GM21367 (cell line): ENCODE measurements at regions not wholly inside any gene's neighbourhood (a gene's known extent, or its start where the extent isn't known, plus 50 kb on each side); places are given as distances from the start of the nearest gene placed in this dataset.

Source experiments
- ATAC-seq: cut with Tn5 transposase; IDR thresholded peaks from one replicate; pipeline ENCODE4 v1.9.1; 2021; ENCODE audit not compliant: unreplicated experiment

DNA sequence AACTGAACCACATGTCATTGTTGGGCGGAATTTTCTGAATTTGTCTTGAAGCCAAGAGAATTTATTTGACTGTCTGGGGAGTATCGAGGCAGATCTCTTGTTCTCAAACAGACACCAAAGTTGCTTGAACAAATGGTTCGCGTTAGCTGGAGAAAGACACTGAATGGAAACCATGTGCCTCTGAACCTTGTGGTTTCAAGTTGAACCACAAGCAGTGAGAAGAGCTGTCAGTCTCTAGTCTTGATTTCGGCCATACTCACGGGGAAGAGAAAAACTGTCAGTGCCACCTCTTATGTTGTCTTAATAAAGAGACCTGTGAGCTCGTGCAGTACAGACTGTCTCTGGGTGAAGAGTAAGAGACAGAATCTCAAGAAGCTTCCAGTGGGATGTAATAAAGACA lies 886.5 kb upstream of the SOX9 start:
- no peak for ATAC-seq

DNA sequence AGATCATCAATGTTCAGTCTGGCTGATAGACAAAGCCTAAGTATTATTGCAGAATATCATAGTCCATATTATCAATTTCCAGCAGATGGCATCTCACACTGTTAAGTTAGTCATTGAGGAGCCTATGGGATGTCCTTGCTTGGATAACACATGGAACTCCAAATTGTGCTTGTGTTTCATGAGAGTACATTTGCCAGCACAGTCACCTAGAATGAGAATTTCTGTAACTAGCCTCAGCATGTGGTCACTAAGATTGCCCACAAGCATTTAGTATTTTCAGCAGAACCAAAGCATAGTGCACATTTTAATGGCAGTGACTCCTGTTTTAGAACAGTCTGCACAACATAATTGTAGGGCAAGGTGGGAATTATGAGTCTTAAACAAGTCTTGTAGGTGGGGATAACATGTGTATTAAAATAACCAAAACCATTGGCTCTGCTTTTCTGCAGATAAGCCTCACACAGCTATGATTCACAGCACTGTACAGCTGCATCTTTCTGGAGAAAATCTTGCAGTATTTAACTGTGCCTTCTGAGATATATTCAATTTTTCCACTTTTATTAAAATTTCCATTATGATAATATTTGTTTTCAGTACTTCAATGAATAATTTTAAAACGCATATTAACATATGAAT lies 882.8 kb upstream of the SOX9 start:
- ATAC-seq, result no peak

DNA sequence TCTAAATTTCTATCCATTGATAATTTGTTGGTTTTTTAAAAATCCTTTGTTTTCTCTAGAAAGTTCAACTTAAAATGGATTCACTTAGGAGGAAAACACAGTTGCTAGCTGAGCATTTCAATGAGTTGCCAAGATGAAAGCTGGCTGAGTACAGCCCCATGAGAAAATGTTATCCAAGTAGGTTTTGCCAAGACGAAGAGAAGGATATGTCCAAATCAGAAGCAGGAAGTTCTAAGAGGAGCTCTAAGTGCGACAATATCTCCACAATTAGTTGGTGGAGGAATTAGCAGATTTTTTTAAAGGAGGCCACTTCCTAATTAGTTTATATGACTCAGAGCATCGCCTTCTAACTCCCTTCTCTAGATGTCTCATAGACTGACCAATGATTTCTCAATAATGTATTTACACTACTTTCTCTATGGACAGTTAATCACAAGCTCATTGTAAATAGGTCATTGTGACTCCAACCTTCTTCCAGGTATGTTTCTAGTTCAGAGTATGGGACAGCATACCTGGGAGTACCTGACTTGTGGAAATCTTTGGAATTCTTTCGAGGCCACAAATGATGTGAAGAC lies 873.3 kb upstream of the SOX9 start:
- no peak for ATAC-seq

DNA sequence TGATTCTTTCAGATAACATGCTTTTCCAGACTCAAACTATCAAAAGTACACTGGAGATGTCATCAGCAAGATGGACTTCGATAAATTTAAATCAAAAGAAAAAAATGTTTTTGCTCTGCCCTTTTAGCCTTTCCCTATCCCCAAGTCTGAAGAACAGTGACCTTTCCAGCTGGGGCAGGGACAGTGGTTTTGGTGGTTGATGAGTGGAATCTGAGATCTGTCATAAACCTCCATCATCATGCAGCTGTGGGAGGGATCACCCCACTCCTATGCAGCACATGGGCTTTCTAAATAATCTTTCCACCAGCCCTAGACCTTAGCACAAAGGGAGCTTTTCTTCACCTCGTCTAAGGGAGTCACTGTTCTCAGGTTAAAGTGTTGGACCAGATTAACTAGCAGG lies 869.5 kb upstream of the SOX9 start:
- no peak for ATAC-seq

DNA sequence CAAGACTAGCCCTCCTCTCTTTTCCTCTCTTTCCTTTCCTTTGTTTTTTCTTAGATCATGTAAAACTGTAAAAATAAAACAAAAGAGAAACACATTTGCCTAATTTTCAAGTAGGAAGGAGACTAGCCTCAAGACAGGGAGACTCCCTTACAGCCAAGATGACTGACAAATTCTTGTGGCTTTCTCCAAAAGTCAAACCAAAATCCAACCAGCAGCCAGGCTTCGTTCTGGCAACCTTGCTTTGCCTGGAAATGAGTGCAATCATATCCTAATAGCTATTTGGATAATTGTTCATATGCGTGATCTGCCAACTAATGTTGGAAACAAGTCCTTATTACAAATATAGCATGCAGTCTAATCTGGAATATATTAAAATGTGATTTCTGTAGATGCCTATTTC lies 868.9 kb upstream of the SOX9 start:
- no peak for ATAC-seq

DNA sequence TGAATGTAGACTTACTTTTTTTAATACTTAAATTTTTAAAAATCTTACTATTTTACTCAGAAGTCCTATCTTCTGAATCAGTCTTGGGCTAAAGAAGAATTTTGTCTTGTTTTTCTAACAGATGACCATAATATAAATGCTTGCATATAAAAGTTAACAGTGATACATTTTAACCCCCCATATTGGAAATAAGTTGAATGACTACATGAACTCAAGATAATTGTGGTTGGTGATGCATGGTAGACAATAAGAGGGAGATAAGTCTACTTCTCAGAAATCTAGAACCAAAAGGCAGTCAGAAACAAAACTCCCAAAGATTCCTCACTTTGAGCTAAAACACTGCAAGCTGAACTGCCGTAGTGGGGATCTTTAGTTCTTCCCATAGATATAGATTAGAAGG lies 868.4 kb upstream of the SOX9 start:
- no peak for ATAC-seq

DNA sequence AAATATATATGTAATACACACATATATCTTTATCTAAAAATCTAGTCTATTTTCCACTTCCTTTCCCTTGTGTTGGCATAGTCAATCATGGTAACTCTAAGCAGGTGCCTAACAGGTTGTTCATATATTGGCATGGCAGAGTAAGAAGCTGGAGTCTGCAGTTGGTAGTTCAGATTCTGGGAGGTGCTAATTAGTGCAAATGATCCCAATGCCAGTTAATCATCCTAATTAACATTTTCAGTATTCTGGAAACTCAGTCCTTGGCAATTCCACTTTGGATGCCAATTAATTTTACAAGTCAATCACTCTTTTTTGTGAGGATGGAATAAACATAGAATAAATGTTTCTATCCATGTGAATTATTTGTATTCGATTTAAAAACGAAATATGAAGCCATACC lies 863.7 kb upstream of the SOX9 start:
- ATAC-seq, result no peak

DNA sequence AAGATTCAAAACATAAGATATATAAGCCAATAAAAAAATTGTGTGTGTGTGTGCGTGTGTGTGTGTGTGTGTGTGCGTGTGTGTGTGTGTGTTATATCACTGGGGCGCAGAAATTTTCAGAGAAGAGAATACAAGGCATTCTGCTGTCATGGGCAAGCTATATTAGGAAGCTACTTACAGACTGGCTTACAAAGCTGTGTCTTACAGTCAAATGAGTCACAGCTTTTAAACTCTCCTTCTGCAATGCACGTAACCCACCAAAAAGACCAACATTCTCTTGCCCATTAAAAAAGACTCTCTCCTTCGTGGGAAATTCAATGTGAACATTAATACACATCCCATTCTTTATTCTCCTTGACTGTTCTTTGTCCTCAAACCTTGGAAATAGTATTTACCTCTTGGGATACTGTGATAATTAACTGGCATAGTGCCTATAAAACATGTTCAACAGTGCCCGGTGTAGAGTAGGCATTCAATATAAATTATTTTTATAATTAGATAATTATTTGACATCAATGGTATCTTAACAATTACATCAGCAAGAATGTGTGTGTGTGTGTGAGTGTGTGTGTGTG lies 860.4 kb upstream of the SOX9 start:
- ATAC-seq, result no peak

DNA sequence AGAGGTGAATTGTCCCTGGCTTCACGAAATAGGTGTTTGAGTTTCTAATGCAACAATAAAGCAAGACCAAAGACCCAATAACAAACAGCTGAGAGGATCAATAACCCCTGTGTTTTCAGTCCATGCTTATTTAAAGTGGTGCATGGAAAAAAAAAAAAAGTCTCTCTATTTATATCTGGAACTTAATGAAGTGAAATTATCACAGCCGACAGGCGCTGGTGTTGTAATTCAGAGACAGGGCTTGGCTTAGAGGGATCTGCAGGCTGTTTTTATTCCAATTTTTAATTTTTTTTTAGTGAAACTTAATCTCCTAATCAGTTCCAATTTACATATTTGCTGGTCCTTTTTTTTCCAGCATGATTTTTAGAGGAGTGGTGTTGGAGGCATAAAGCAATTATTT lies 858.2 kb upstream of the SOX9 start:
- no peak for ATAC-seq

DNA sequence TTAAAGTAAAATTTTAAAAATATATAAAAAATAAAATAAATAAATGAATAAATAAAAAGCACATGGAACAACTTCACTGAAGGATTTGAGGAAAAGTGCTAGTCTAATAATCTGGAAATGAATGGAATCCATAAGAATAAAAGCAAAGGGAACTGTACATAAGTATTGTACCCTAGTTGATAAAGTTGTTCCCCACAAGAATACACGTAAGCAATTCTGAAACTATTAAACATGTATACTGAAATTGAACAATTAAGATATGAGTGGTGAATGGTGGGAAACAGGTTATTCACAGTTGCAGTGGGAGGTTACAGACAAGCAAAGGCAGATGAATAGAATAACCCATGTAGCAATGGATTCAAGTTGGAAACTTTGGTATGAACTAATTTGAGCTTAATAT lies 853.2 kb upstream of the SOX9 start:
- ATAC-seq, result no peak

DNA sequence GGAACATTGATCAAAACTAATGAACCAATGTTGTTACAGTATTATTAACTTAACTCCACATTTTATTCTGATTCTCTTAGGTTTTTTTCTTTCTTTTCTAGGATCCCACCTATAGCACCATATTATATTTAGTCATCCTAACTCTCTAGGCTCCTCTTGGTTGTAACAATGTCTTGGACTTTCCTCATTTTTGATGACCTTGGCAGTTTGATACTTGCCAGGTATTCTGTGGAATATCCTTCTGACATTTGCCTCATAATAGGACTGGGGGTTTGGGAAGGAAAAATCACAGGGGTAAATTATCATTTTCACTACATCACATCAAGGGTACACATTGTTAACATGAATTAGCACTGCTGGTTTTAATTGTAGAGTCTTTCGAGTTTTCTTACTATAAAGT lies 851.6 kb upstream of the SOX9 start:
- ATAC-seq, result no peak

DNA sequence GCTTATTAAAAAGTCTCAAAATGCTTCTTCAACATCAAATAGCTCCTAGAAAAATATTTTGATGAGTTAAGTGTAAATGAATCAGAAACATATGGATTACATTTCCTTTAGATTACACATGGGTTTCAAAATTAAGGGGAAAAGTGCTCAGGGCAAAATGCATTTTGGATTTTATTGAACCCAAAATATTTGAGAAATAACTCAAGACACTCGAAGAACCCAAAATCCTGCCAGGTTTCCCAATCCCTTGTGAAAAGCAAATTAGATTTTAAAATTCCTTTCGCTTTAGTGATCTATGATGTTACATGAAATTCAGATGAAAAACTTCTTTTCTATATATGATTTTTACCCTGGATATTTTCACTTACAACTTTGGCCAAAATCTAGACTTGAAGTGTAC lies 847.4 kb upstream of the SOX9 start:
- no peak for ATAC-seq

DNA sequence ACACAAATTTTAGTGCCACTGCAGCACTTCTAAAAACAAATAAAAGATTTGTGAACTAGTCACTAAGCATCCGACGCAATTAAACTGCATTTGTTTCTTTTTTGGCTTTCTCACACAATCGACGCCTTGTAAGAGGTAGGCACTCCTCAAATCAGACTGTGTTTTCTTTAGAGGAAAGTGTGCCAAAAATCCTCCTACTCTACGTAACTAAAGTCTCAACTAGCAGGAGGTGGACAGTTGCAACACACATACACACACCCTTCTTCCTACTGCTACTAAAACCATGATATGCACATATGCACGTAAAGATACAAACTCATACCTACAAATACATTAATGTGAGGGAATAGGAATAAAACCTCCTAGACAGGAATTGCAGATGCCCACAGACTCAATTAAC lies 844.7 kb upstream of the SOX9 start:
- ATAC-seq, result no peak

DNA sequence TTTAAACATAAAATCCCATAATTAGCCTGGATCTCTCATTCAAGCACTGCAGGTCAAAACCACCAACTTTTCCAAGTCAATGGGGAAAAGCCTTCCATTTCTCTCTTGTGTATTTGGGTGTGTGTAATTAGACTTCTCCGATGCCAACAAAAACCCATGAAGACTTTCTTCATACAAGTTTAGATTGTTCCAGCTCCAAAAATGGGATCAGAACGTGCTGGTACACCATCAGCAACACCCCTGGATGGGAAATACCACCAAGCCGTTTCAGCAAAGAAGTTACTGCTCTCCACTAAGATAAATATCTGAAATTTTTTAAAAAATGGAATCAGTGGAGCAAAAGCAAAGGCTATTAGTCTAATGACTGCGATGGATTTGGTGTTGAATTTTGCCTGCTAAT lies 837.3 kb upstream of the SOX9 start:
- ATAC-seq, result no peak

DNA sequence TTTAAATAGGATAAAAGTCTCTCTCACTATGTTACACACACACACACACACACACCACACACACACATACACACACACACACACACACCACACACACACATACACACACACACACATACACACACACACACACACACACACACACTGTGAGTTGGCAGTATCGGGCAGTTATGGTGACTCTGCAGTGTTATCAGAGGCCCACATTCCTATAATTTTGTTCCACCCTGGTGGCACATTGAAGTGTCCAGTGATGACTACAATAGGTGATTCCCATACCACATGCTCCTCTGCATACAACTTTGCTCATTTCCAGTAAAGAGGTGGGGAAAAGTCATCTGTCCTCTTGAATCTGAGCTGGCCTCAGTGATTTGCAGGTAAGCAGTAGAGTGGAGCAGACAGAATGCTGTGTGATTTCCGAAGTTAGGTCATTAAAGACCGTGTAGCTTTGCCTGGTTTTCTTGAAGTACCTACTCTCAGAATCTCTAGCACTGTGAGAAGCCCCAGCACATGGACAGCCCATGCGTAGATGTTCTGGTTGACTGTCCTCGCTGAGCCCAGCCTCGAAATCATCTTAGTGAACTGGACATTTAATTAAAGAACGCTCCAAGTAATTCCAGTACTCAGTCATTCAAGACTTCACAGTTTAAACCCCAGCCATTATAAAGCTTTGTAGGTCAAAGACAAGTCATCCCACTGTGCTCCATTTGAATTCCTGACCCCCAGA lies 836.6 kb upstream of the SOX9 start:
- ATAC-seq, result no peak

DNA sequence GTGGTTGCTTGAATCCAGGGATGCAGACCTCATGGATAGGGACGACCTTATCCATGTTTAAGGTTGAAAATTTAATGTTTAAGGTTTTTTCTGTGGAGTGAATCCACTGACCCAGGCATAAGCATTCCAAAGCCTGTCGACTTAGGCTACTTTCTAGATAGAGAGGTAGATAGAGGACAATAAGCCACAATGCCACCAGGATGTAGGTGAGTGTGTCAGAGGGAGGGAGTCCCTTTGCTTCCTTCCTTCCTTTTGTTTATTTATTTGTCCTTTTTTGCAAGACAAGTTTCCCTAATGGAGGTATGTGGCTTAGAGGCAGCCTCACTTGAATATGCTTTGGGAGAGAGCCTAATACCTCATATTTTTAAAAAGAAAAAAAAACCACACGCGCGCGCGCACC lies 834.2 kb upstream of the SOX9 start:
- no peak for ATAC-seq

DNA sequence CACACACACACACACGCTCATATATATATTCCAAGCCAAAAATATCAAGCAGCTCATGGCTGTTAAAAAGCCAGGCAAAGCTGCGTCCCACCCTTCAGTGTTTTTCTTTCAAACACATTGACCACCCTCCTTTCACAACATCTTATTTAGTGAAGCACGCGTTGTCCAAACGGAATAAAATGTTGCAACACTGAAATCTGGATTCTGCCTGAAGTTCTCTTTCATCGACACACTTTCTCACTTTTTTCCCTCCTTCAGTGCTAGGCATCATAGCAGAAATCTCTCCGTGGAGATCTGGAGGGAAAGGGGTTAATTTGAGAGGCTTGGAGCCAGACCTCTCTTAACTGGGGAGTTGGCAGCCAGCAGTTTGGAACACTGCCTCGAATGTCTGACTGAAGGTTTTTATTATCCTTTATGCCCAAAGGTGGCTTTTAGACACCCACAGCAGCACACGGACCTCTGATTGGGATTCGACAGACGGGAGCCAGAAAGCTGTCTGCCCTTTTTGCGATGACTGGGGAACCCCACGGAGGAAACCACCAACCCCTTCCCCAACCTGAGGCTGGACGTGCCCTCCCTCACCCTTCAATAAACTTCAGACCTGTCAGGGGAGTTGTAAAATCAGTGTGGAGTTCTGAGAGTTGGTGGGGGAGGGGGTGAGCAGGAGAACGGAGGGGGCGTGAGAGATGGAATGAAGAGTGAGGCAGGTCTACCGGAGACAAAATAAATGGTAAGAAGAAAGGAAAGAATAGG lies 833.6 kb upstream of the SOX9 start:
- no peak for ATAC-seq

DNA sequence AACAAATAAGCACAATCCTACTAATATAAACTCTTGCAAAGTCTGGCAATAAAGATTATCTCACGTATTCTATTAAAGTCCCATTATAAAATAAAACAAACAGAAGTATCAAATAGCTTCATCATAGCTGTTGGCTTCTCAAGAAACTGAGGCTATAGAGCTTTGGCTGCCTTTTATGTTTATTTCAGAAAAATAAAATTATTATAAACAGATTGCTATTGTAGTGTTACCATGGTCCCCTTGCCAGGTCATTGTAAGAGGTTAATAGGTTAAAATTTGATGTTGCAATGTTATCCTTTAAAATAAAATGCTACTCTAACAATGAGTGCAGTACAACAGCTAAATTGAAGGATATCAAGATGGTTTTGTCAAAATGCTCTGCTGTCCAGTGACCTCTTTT lies 828.8 kb upstream of the SOX9 start:
- ATAC-seq, result no peak

DNA sequence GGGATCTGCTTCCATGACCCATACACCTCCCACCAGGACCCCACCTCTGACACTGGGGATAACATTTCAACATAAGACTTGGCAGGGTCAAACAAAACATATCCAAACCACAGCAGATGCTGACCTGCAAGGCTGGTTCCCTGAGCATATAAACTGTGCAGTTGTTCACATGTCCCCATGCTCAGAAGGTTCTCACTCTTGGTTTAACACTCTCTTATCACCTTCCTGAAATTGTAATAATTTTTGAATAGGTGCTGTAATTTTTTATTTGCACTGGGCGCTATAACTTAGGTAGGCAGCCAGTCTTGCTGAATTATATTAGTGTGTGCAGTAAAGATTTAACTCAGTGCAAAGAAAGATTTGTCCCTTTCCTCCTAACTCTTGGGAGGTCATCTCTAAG lies 824.8 kb upstream of the SOX9 start:
- ATAC-seq, result no peak

DNA sequence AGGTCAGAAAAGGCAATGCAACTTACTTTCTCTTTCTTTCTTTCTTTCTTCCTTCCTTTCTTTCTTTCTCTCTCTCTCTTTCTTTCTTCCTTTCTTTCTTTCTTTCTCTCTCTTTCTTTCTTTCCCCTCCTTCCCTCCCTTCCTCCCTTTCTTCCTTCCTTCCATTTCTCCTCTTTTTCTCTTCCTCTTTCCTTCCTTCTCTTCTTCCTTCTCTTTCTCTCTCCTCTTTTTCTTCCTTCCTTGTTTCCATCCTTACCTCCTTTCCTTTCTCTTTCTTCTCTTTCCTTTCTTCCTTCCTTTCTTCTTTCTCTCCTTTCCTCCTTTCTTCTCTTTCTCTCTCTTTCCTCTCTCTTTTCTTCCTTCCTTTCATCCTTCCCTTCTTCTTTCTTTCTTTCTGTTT lies 819.8 kb upstream of the SOX9 start:
- no peak for ATAC-seq

DNA sequence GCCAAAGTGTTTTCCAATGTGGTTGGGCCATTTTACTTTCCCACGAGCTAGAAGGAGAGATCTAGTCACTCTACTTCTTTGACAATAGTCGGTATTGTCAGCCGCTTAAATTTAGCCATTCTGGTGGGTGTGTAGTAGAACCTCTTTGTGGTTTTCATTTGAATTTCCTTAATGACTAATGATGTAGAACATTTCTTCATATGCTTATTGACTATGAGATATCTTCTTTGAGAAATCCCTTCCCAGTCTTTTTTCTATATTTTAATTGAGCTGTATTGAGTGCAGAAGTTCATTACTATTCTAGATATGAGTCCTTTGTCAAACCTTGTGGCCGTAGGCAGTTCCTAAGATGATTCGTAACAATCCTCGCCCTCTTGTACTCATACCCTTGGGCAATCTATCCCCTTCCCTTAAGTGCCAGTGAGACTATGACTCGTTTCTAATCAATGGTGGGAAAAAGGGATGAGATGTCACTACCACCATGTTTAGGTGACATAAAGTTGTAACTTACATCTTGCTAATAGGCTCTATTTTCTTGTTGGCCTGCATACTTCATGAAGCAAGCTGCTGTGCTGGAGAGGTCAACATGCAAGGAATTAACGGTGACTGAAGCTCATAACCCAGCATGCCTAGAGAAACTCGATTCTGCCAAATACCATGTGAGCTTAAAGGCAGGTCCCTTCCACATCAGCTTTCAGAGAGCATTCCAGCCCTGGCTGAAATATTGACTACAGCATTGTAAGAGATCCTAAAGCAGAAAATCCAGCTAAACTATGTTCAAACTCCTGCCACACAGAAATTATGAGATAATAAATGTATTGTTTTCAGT lies 817.9 kb upstream of the SOX9 start:
- ATAC-seq, result no peak
